Neuron (in vitro differentiated cells): ENCODE measurements at regions not wholly inside any gene's neighbourhood (a gene's known extent, or its start where the extent isn't known, plus 50 kb on each side); places are given as distances from the start of the nearest gene placed in this dataset.

Experiments used
- H2AFZ ChIP-seq: one replicate; pipeline ENCODE4 v1.6.1; 2013; ENCODE audit warnings: low read depth, mild to moderate bottlenecking, inconsistent platforms, low read length, moderate library complexity
- H3K27me3 ChIP-seq: one replicate; pipeline ENCODE4 v1.6.1; 2013; ENCODE audit warnings: low read length; ENCODE audit not compliant: insufficient read depth
- H3K36me3 ChIP-seq: one replicate; pipeline ENCODE4 v1.6.1; 2013; ENCODE audit warnings: low read length; ENCODE audit not compliant: insufficient read depth
- H3K4me1 ChIP-seq: one replicate; pipeline ENCODE4 v1.6.1; 2013; ENCODE audit warnings: low read length; ENCODE audit not compliant: insufficient read depth
- H3K4me3 ChIP-seq: 2 replicates; pipeline ENCODE4 v1.5.1; 2013; ENCODE audit warnings: mild to moderate bottlenecking, low read length, moderate library complexity
- H3K9me3 ChIP-seq: one replicate; pipeline ENCODE4 v1.6.1; 2013; ENCODE audit warnings: low read length

DNA sequence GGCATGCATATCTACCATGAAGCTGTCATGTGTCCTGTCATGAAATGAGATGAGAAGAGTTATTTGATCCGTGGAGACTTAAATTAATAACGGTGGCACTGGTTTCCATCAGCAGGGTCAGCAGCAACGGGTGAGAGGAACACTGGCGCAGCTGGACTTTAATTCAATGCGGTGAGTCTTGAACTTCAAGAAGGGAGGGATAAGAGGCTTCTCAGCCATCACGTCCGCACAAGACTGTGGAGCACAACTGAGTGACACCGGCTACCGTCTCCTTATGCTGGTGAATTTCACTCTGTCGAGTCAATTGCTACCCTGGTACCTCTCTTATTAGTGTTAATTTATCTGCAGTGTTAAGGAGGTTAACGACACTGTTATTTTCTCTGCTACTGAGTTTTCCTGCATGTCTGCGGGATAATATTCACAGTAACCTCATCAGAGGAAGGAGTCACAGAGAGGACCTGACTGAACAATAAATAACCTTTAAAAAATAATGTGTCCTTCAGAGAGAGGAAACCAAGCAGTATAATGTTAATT is 236.8 kb downstream of the EPHA4 start:
- Histone ChIP-seq H3K4me1 (no peaks in the 10 kb centered on the region), H3K9me3 (no peaks in the 10 kb centered on the region), H3K36me3 (no peaks in the 10 kb centered on the region), H3K27me3 (no peaks in the 10 kb centered on the region), H3K4me3 (no peak overlapping the region), H2AFZ (no peak overlapping the region)

DNA sequence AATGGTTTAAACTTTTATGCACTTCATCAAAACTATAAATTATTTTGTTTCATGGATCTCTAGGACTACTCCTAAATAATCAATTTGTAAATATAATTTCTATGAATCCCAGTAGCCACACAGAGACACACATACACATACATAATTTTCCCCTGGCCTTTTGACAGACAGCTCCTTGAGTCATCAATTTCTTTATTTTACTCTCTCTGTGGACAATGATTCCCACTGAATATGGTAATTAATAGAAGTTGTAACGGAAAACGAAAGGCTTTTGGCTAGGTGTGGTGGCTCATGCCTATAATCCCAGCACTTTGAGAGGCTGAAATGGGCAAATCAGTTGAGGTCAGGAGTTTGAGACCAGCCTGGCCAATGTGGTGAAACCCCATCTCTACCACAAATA is 235.1 kb downstream of the EPHA4 start:
- Histone ChIP-seq H3K36me3 (no peaks in the 10 kb centered on the region), H3K27me3 (no peaks in the 10 kb centered on the region), H3K4me1 (no peaks in the 10 kb centered on the region), H2AFZ (no peak overlapping the region), H3K4me3 (no peak overlapping the region), H3K9me3 (no peaks in the 10 kb centered on the region)

DNA sequence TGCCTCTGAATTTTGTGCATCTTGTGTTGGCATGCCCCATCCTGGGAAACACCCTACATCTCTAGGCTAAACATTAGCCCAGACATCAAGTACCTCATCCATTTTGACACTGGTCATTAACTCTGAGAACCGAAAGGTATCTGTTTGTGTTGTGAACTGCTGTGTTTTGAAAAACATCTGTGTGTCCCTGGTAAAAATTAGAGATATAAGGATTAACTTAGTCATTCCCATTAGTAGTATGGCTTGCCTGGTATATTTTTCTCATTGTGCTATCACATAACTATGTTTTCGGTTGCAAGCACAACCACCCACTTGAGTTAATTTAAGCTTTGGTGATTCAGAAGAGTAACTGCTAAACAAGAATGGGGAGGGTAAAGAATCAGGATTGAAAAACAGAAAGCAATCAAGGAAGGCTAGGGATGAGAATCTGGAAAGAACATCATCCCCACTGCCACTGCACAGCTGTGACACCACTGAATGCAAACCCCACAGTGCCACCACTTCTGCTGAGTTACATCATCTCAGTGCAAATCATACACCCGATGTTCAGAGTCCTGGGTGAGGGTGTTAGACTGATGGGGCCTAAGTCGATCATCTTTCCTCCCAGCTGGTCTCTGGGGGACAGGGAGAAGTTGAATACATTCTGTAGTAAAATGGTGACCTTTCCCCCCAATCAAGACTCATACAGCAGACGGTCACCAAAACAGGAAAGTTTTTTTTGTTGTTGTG is 234.0 kb downstream of the EPHA4 start:
- Histone ChIP-seq H3K4me3 (no peak overlapping the region), H3K9me3 (no peaks in the 10 kb centered on the region), H3K27me3 (no peaks in the 10 kb centered on the region), H3K4me1 (no peaks in the 10 kb centered on the region), H3K36me3 (no peaks in the 10 kb centered on the region), H2AFZ (no peak overlapping the region)

DNA sequence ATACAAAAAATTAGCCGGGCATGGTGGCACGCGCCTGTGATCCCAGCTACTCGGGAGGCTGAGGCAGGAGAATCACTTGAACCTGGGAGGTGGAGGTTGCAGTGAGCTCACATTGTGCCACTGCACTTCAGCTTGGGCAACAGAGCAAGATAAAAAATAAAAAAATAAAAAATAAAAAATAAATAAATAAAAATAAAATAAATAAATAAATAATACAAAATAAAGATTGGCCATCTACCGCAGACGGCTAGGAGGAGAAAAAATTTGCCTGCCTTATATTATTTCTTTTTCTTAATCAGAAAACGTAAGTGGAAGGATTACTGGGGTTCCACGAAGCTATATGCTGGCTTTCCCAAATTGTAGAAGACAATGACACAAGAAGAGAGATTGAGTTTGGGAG is 229.7 kb downstream of the EPHA4 start:
- Histone ChIP-seq H3K36me3 (no peaks in the 10 kb centered on the region), H2AFZ (no peak overlapping the region), H3K4me1 (peaks cover 2% of the 10 kb centered on the region), H3K4me3 (no peak overlapping the region), H3K9me3 (no peaks in the 10 kb centered on the region), H3K27me3 (no peaks in the 10 kb centered on the region)

DNA sequence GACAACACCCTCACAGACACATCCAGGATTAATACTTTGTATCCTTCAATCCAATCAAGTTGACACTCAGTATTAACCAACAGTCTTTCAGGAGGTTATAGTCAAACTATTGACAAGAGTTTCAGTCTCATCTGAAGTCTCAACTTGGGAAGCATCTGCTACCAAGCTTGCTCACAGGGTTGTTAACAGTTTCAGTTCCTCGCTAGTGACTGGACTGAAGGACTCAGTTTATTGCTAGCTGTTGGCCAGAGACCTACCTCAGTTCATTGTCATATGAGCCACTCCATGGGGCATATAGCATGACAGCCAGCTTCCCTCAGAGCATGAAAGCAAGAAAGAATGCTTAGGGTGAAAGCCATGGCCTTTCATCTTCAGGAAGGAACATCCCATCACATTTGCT is 228.6 kb downstream of the EPHA4 start:
- peaks cover 2% of the 10 kb centered on the region for H3K4me1 ChIP-seq
- H3K4me3 ChIP-seq: no peak overlapping the region
- H3K36me3 ChIP-seq: no peaks in the 10 kb centered on the region
- H3K9me3 ChIP-seq: no peaks in the 10 kb centered on the region
- H3K27me3 ChIP-seq: no peaks in the 10 kb centered on the region
- no peak overlapping the region for H2AFZ ChIP-seq

DNA sequence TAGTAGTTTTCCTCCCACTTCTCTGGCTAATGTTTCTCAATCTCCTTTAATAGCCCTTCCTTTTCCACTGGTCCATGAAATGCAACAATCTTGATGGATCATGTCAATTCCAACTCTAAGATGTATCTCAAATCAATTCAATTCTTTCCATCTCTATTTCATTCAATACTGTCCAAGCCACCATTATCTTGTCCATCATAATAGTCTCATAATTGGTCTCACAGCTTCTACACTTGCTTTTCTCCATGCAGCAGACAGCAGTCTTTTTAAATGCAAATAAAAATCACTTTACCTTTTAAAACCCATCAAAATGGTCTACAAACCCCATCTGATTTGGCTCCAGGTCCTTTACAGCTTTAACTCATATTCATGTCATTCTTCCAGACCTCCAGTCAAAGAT is 226.6 kb downstream of the EPHA4 start:
- no peaks in the 10 kb centered on the region for H3K9me3 ChIP-seq
- H3K4me3 ChIP-seq: no peak overlapping the region
- H3K36me3 ChIP-seq: no peaks in the 10 kb centered on the region
- no peaks in the 10 kb centered on the region for H3K27me3 ChIP-seq
- peaks cover 2% of the 10 kb centered on the region for H3K4me1 ChIP-seq
- no peak overlapping the region for H2AFZ ChIP-seq

DNA sequence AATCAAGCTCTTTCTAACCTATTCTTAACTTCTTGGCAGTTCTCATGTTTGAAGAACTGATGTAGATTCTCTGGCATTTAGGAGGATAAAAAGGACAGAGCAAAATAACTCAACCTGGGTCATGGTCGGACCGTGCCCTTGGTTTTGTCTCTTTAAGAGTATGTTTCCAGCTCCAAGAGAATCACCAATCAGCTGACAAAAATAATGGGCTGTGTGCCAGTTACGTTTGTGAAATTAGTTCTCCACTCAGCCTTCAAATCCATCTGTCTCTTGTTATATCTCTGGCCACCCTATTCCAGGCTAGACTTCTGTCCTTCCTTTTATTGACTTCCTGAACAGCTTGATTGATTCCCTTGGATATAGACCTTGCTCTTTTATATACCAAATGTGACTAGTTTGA is 225.7 kb downstream of the EPHA4 start:
- Histone ChIP-seq H3K27me3 (no peaks in the 10 kb centered on the region), H3K4me1 (peaks cover 2% of the 10 kb centered on the region), H3K4me3 (no peak overlapping the region), H3K9me3 (no peaks in the 10 kb centered on the region), H3K36me3 (no peaks in the 10 kb centered on the region), H2AFZ (no peak overlapping the region)

DNA sequence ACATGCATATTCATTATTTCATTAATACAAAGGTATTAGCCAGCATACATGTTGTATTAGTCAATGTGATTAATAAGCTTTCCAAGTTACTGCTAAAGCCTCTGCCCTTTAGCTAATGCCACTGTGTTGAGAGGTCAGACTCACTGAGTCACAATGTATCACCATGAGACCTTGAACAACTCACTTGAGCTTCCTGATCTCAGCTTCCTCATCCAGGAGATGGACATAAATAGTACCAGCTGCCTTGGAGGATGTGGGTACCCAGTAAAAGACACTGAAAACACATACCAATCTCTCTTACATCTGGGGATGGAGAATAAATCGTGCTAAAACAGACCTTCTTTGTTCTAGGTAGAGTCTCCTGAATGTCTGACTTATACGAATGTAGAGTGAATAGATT is 224.6 kb downstream of the EPHA4 start:
- Histone ChIP-seq H2AFZ (no peak overlapping the region), H3K9me3 (no peaks in the 10 kb centered on the region), H3K4me1 (peaks cover 2% of the 10 kb centered on the region), H3K4me3 (no peak overlapping the region), H3K27me3 (no peaks in the 10 kb centered on the region), H3K36me3 (no peaks in the 10 kb centered on the region)

DNA sequence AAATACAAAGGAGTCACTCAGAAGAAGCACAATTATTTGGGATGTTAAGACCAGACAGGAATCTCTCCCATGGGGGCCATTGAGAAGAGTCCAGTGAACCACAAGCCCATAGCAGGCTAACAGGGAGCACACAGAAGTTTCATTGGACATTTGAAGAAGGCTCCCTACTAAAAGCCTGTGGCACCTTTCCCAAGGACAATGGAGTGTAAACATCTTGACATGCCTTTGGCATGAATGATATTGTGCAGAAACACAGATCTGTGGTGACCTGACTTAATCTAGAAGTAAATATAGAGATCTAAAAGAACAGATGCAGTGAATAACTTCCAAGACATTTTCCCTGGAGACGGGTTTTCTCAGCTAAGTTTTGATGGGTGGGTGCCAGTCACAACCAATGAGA is 221.5 kb downstream of the EPHA4 start:
- H3K36me3 ChIP-seq: no peaks in the 10 kb centered on the region
- no peaks in the 10 kb centered on the region for H3K9me3 ChIP-seq
- peaks cover 2% of the 10 kb centered on the region for H3K4me1 ChIP-seq
- no peaks in the 10 kb centered on the region for H3K27me3 ChIP-seq
- H3K4me3 ChIP-seq: no peak overlapping the region
- no peak overlapping the region for H2AFZ ChIP-seq

DNA sequence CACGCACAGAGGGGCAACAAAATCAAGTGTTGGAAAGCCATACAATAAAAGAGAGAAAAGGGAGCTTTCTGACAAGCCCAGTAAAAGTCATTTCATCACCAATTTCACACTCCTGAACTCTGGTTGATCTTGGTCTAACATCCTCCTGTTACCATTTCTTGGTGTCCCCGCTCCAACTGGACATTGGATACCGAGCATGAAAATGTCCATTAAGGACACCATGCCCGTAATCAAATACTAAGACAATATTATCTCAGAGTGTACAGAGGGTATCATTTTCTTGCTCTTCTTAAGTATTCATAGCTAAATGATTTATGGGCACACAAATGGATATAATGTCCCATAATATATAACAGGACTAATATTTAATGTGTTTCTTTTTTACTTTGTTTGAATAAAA is 218.9 kb downstream of the EPHA4 start:
- no peak overlapping the region for H3K4me3 ChIP-seq
- no peaks in the 10 kb centered on the region for H3K9me3 ChIP-seq
- H3K27me3 ChIP-seq: no peaks in the 10 kb centered on the region
- H2AFZ ChIP-seq: no peak overlapping the region
- no peaks in the 10 kb centered on the region for H3K4me1 ChIP-seq
- no peaks in the 10 kb centered on the region for H3K36me3 ChIP-seq

DNA sequence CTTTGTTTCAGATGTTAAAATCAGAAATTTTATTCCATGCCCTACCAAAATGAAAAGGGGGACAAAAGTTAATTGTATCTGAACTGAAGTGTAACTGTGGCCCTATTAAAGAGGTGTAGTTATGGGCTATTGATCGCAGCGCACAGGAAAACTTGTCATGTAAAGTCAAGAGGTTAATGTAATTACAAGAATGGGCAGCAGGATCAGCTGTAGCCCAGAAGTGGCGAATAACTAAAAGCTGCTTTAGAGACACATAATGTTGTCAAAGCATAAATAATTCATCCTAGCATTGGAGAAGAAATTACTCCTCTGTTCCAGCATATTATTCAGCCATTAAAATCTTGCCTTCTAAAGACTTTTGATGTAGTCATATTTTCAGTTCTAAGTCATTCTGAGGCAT is 211.8 kb downstream of the EPHA4 start:
- Histone ChIP-seq H2AFZ (no peak overlapping the region), H3K4me1 (no peaks in the 10 kb centered on the region), H3K4me3 (no peak overlapping the region), H3K36me3 (no peaks in the 10 kb centered on the region), H3K27me3 (no peaks in the 10 kb centered on the region), H3K9me3 (no peaks in the 10 kb centered on the region)

DNA sequence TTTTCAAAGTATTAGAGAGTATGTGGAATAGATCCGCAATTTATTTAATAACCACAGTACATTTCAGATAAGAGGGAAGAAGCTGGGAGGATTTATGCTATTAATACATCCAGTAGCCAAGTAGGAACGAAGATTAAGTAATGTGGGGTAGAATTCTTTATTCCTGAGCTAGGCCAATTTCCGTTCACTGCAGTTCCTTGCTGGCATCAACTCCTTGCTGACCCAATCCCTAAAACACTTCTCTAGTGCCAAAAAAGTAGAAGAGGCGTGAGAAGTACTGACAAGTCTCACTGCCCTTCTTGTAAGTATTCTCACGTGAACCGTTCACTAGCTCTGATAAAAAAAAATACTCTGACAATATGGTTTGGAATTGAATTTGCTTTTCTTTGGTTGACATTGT is 211.4 kb downstream of the EPHA4 start:
- no peak overlapping the region for H3K4me3 ChIP-seq
- no peaks in the 10 kb centered on the region for H3K9me3 ChIP-seq
- no peaks in the 10 kb centered on the region for H3K4me1 ChIP-seq
- no peak overlapping the region for H2AFZ ChIP-seq
- H3K27me3 ChIP-seq: no peaks in the 10 kb centered on the region
- H3K36me3 ChIP-seq: no peaks in the 10 kb centered on the region

DNA sequence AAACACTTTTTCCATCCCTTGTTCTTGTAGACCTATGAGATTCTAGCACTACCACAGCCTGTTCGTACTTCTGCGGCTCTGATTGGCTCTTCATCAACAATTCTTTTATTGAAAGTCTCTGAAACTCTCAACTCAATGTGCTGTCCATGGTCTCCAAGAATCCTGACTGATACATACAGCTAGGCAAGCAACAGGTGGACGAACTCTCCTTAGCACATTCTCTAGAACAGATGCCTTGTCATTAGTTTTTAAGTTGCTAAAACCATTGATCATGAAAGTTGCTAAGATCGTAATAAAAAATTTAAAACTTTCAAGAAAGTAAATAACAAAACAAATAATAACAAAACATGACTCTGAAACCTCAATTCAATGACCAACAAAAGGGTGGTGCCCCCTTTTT is 210.5 kb downstream of the EPHA4 start:
- Histone ChIP-seq H3K4me1 (no peaks in the 10 kb centered on the region), H3K4me3 (no peak overlapping the region), H2AFZ (no peak overlapping the region), H3K36me3 (no peaks in the 10 kb centered on the region), H3K9me3 (no peaks in the 10 kb centered on the region), H3K27me3 (no peaks in the 10 kb centered on the region)

DNA sequence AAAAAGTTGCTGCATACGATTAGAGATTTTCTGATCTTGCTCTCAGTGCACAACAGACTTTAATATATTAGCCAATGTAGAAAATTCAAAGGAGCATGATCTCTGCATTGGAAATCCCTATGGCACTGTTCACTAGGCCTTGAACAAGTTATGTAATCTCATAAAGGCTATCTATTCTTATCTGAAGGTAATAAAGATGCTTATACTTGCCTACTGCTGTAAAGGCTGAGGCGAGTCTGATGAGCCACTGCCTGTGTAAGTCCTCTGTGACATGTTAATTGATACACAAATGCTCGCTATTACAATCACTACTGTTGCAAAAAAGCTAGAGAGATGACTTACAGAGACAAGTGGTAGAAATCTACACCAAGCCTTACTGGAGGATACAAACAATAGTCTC is 207.4 kb downstream of the EPHA4 start:
- no peak overlapping the region for H2AFZ ChIP-seq
- no peaks in the 10 kb centered on the region for H3K36me3 ChIP-seq
- H3K27me3 ChIP-seq: no peaks in the 10 kb centered on the region
- no peaks in the 10 kb centered on the region for H3K9me3 ChIP-seq
- H3K4me1 ChIP-seq: no peaks in the 10 kb centered on the region
- H3K4me3 ChIP-seq: no peak overlapping the region
